Brain microvascular endothelial cell (primary cell): ENCODE measurements at regions not wholly inside any gene's neighbourhood (a gene's known extent, or its start where the extent isn't known, plus 50 kb on each side); places are given as distances from the start of the nearest gene placed in this dataset.

Experiments used
- DNase-seq: peaks from one replicate; pipeline ENCODE4 v3.0.0-alpha.2; 2020
- H3K27ac ChIP-seq: fragments of 250-450 bp; sonication (Bioruptor Pico); 2 replicates; pipeline ENCODE4 v1.5.1; 2020; ENCODE audit warnings: mild to moderate bottlenecking, moderate library complexity
- H3K27me3 ChIP-seq: fragments of 250-450 bp; sonication (Bioruptor Pico); replicated peaks from 2 replicates; pipeline ENCODE4 v1.5.1; 2020; ENCODE audit warnings: mild to moderate bottlenecking
- H3K36me3 ChIP-seq: fragments of 250-450 bp; sonication (Bioruptor Pico); replicated peaks from 2 replicates; pipeline ENCODE4 v1.5.1; 2020; ENCODE audit warnings: mild to moderate bottlenecking
- H3K4me3 ChIP-seq: 2 replicates; pipeline ENCODE4 v1.5.1; 2011; ENCODE audit warnings: low read depth, mild to moderate bottlenecking, control low read depth, low read length, moderate library complexity
- in situ Hi-C: cut with HindIII; loops from 2 replicates; pipeline ENCODE4 v1.10.0; 2017; ENCODE audit warnings: low sequenced_read_pairs, low pct_ligation_motif_present
- TF ChIP-seq, protein P1 (sequence below): IDR thresholded peaks from 2 replicates; pipeline ENCODE4 v1.5.1; 2011; ENCODE audit warnings: low read depth, mild to moderate bottlenecking, moderate library complexity, low read length, control low read depth, inconsistent platforms; ENCODE audit errors: missing control alignments

DNA sequence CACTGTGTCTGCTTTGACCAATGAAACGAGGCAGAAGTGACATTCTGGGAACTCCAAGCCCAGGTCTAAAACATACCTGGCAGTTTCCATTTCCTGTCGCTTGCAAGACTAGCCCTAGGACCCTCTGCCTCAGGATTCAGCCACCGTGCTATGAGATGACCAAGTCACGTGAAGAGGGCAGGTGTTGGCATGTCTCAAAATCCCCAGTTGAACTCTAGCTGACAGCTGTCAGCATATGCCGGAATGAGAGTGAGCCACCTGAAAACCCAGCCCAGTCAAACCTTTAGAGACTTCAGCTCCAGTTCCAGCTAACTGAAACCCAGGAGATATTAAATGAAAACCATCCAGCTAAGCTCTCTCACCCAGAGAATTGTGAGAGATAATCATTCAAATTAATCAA is 89.9 kb upstream of the PPP1R3A start:
- Histone ChIP-seq H3K27me3 (no peaks in the 10 kb centered on the region), H3K4me3 (no peak overlapping the region), H3K27ac (no peak overlapping the region), H3K36me3 (no peaks in the 10 kb centered on the region)
- DNase-seq: no peak
- in situ Hi-C loops: no loop called here
- TF ChIP-seq, protein P1, sequence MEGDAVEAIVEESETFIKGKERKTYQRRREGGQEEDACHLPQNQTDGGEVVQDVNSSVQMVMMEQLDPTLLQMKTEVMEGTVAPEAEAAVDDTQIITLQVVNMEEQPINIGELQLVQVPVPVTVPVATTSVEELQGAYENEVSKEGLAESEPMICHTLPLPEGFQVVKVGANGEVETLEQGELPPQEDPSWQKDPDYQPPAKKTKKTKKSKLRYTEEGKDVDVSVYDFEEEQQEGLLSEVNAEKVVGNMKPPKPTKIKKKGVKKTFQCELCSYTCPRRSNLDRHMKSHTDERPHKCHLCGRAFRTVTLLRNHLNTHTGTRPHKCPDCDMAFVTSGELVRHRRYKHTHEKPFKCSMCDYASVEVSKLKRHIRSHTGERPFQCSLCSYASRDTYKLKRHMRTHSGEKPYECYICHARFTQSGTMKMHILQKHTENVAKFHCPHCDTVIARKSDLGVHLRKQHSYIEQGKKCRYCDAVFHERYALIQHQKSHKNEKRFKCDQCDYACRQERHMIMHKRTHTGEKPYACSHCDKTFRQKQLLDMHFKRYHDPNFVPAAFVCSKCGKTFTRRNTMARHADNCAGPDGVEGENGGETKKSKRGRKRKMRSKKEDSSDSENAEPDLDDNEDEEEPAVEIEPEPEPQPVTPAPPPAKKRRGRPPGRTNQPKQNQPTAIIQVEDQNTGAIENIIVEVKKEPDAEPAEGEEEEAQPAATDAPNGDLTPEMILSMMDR: no peak

DNA sequence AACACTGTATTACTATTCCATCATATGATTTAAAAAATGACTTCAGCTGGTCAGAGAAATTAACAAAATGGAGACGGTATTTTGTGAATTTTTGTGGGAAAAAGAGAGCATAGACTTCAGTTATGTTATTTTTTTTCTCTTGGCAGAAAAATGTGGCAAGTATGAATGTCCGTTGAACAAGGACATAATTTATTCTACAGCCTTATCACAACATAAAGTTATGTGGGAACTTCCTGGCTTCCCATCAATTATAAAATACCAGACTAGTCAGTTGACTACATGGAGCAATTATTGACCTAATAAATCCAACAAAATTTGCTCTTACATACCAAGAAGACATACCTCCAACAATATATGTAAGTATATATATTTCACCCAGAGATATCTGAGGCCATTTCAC is 88.6 kb upstream of the PPP1R3A start:
- DNase-seq: no peak
- in situ Hi-C loops: no loop called here
- TF ChIP-seq, protein P1: no peak
- Histone ChIP-seq H3K4me3 (no peak overlapping the region), H3K27ac (no peak overlapping the region), H3K27me3 (no peaks in the 10 kb centered on the region), H3K36me3 (no peaks in the 10 kb centered on the region)

- H3K36me3 ChIP-seq: no peaks in the 10 kb centered on the region
- H3K4me3 ChIP-seq: no peak overlapping the region
- in situ Hi-C loops: no loop called here
- no peaks in the 10 kb centered on the region for H3K27me3 ChIP-seq
- TF ChIP-seq, protein P1: no peak
- DNase-seq: no peak
- no peak overlapping the region for H3K27ac ChIP-seq
These were observed 80.1 kb upstream of the PPP1R3A start for GRCh38 chr7:113998934-113999333.

DNA sequence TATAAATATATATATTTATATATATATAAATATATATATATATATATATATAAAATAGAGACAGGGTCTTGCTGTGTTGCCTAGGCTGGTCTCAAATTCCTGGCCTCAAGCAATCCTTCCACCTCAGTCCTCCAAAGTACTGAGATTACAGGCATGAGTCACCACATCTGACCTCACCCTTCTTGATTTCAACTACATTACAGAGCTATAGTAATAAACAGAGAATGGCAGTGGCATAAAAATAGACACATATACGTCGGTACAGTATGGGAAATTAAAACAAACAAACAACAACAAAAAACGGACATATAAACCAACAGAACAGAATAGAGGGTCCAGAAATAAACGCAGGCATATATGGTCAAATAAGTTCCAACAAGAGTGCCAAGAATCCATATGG is 77.6 kb upstream of the PPP1R3A start:
- Histone ChIP-seq H3K27ac (no peak overlapping the region), H3K27me3 (no peaks in the 10 kb centered on the region), H3K36me3 (no peaks in the 10 kb centered on the region), H3K4me3 (no peak overlapping the region)
- in situ Hi-C loops: no loop called here
- peak; percentile 11 for DNase-seq
- TF ChIP-seq, protein P1: no peak

DNA sequence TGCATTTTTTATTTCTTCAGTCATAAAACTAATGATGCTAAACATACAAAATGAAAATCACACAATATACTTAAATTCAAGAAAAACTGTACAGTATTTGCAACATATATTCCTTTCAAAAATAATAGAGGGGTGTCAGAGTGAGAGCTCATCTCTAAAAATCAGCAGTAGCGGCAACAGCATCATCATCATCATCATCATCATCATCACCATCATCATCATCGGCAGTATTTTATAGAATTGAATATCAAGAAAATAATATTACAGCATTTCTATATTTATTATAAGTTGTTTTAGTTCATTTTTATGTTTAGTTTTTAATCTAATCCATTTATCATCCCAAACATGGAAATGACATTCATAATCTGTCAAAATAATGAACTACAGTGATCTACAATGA is 67.4 kb upstream of the PPP1R3A start:
- Histone ChIP-seq H3K4me3 (no peak overlapping the region), H3K27ac (no peak overlapping the region), H3K36me3 (no peaks in the 10 kb centered on the region), H3K27me3 (no peaks in the 10 kb centered on the region)
- in situ Hi-C loops: no loop called here
- TF ChIP-seq, protein P1: no peak
- DNase-seq: no peak

- Histone ChIP-seq H3K27ac (no peak overlapping the region), H3K27me3 (no peaks in the 10 kb centered on the region), H3K4me3 (no peak overlapping the region), H3K36me3 (no peaks in the 10 kb centered on the region)
- in situ Hi-C loops: no loop called here
- DNase-seq: no peak
- TF ChIP-seq, protein P1: no peak
These were observed 57.7 kb upstream of the PPP1R3A start for GRCh38 chr7:113976508-113976907.
